ENCODE measurements at regions not wholly inside any gene's neighbourhood (a gene's known extent, or its start where the extent isn't known, plus 50 kb on each side); places are given as distances from the start of the nearest gene placed in this dataset.

DNA sequence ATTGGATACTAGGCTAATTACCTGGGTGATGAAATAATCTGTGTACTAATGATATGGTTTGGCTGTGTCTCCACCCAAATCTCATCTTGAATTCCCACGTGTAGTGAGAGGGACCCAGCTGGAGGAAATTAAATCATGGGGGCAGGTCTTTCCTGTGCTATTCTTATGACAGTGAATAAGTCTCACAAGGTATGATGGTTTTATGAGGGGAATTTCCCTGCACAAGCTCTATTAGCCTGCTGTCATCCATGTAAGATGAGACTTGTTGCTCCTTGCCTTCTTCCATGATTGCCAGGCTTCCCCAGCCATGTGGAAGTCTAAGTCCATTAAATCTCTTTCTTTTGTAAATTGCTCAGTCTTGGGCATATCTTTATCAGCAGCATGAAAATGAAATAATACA, 394.1 kb upstream of the SYT4 start:
- FAIRE-seq = no peak

DNA sequence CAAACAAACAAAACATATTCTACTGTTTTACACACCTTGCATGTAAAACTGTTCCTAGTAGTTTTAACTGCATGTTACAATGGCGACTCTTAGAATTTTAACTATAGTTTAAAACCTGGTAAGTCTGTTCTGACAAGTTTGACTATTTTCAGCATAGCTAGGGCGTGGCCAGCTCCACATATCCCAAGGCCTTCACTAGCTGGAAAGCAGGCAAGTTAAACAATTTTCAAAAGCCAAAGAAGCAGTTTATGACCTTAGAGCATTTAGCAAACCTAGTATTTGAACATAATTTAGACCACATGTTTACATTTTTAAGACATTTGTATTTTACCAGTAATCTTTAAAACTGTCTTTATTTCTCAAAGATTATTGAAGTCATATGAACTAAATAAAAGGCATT, 402.8 kb upstream of the SYT4 start:
- no peaks in the 10 kb centered on the region for H3K27me3 ChIP-seq (ENCODE audit: insufficient read depth, low read length)
- Mint-ChIP-seq H3K27me3 (ENCODE audit: low read depth, unreplicated experiment) (no peaks in the 10 kb centered on the region), H3K4me3 (ENCODE audit: unreplicated experiment) (no peak overlapping the region), H3K36me3 (ENCODE audit: low read depth, unreplicated experiment) (no peaks in the 10 kb centered on the region), H3K27ac (ENCODE audit: unreplicated experiment) (no peak overlapping the region), H3K9me3 (ENCODE audit: unreplicated experiment) (peaks cover 7% of the 10 kb centered on the region), H3K4me1 (ENCODE audit: low read depth, unreplicated experiment) (peaks cover 4% of the 10 kb centered on the region)
- H3K9ac ChIP-seq (ENCODE audit: low read length) = no peak overlapping the region
- FAIRE-seq (no peak), DNase-seq (ENCODE audit: low read depth) (no peak)
- no peak for TF ChIP-seq EZH2 (IDR thresholded peaks at IDR 0.05; ENCODE audit: insufficient read depth, low read length)
- TF ChIP-seq, protein P1, sequence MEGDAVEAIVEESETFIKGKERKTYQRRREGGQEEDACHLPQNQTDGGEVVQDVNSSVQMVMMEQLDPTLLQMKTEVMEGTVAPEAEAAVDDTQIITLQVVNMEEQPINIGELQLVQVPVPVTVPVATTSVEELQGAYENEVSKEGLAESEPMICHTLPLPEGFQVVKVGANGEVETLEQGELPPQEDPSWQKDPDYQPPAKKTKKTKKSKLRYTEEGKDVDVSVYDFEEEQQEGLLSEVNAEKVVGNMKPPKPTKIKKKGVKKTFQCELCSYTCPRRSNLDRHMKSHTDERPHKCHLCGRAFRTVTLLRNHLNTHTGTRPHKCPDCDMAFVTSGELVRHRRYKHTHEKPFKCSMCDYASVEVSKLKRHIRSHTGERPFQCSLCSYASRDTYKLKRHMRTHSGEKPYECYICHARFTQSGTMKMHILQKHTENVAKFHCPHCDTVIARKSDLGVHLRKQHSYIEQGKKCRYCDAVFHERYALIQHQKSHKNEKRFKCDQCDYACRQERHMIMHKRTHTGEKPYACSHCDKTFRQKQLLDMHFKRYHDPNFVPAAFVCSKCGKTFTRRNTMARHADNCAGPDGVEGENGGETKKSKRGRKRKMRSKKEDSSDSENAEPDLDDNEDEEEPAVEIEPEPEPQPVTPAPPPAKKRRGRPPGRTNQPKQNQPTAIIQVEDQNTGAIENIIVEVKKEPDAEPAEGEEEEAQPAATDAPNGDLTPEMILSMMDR (IDR thresholded peaks at IDR 0.05; ENCODE audit: insufficient read depth, low read depth, low read length) = no peak
- H3K4me1 ChIP-seq (ENCODE audit: insufficient read depth, low read length) = no peaks in the 10 kb centered on the region
- no peaks in the 10 kb centered on the region for H4K20me1 ChIP-seq (ENCODE audit: insufficient read depth, low read length)
- H3K9me3 ChIP-seq (ENCODE audit: insufficient read depth, low read depth, low read length) = no peaks in the 10 kb centered on the region
- no peak overlapping the region for H3K4me2 ChIP-seq (ENCODE audit: low read length)
- H3K79me2 ChIP-seq (ENCODE audit: insufficient read depth, low read length) = no peaks in the 10 kb centered on the region
- H3K4me3 ChIP-seq (ENCODE audit: insufficient read depth, low read depth, low read length) = no peak overlapping the region
- no peak overlapping the region for H3K27ac ChIP-seq (ENCODE audit: low read depth, low read length)
- H3K36me3 ChIP-seq (ENCODE audit: insufficient read depth, low read length) = no peaks in the 10 kb centered on the region
- H2AFZ ChIP-seq (ENCODE audit: low read depth, low read length) = no peak overlapping the region

More for the DNA sequence above, 394.1 kb upstream of the SYT4 start:
- H3K27me3 ChIP-seq (ENCODE audit: insufficient read depth, low read length) = no peaks in the 10 kb centered on the region
- no peaks in the 10 kb centered on the region for H4K20me1 ChIP-seq (ENCODE audit: insufficient read depth, low read length)
- peaks cover 2% of the 10 kb centered on the region for H3K9me3 Mint-ChIP-seq (ENCODE audit: unreplicated experiment)
- no peaks in the 10 kb centered on the region for H3K27me3 Mint-ChIP-seq (ENCODE audit: low read depth, unreplicated experiment)
- H3K9me3 ChIP-seq (ENCODE audit: insufficient read depth, low read depth, low read length) = no peaks in the 10 kb centered on the region
- H3K9ac ChIP-seq (ENCODE audit: low read length) = no peak overlapping the region
- H3K27ac Mint-ChIP-seq (ENCODE audit: unreplicated experiment) = no peak overlapping the region
- no peak overlapping the region for H2AFZ ChIP-seq (ENCODE audit: low read depth, low read length)
- no peak overlapping the region for H3K4me3 Mint-ChIP-seq (ENCODE audit: unreplicated experiment)
- H3K4me2 ChIP-seq (ENCODE audit: low read length) = no peak overlapping the region
- TF ChIP-seq, protein P1 (IDR thresholded peaks at IDR 0.05; ENCODE audit: insufficient read depth, low read depth, low read length) = no peak
- no peak for TF ChIP-seq EZH2 (IDR thresholded peaks at IDR 0.05; ENCODE audit: insufficient read depth, low read length)
- H3K27ac ChIP-seq (ENCODE audit: low read depth, low read length) = no peak overlapping the region
- no peaks in the 10 kb centered on the region for H3K4me1 Mint-ChIP-seq (ENCODE audit: low read depth, unreplicated experiment)
- H3K4me3 ChIP-seq (ENCODE audit: insufficient read depth, low read depth, low read length) = no peak overlapping the region
- no peaks in the 10 kb centered on the region for H3K36me3 Mint-ChIP-seq (ENCODE audit: low read depth, unreplicated experiment)
- no peaks in the 10 kb centered on the region for H3K79me2 ChIP-seq (ENCODE audit: insufficient read depth, low read length)
- H3K36me3 ChIP-seq (ENCODE audit: insufficient read depth, low read length) = no peaks in the 10 kb centered on the region
- DNase-seq (ENCODE audit: low read depth) = no peak
- no peaks in the 10 kb centered on the region for H3K4me1 ChIP-seq (ENCODE audit: insufficient read depth, low read length)

- DNase-seq (ENCODE audit: low read depth) = no peak
- H3K27me3 Mint-ChIP-seq (ENCODE audit: low read depth, unreplicated experiment) = no peaks in the 10 kb centered on the region
- no peaks in the 10 kb centered on the region for H3K4me1 ChIP-seq (ENCODE audit: insufficient read depth, low read length)
- peaks cover 7% of the 10 kb centered on the region for H3K9me3 Mint-ChIP-seq (ENCODE audit: unreplicated experiment)
- H3K4me2 ChIP-seq (ENCODE audit: low read length) = no peak overlapping the region
- no peaks in the 10 kb centered on the region for H3K36me3 ChIP-seq (ENCODE audit: insufficient read depth, low read length)
- H3K9me3 ChIP-seq (ENCODE audit: insufficient read depth, low read depth, low read length) = no peaks in the 10 kb centered on the region
- no peak overlapping the region for H3K27ac ChIP-seq (ENCODE audit: low read depth, low read length)
- H3K9ac ChIP-seq (ENCODE audit: low read length) = no peak overlapping the region
- H2AFZ ChIP-seq (ENCODE audit: low read depth, low read length) = no peak overlapping the region
- no peaks in the 10 kb centered on the region for H3K79me2 ChIP-seq (ENCODE audit: insufficient read depth, low read length)
- FAIRE-seq = no peak
- TF ChIP-seq, protein P1 (IDR thresholded peaks at IDR 0.05; ENCODE audit: insufficient read depth, low read depth, low read length) = no peak
- TF ChIP-seq EZH2 (IDR thresholded peaks at IDR 0.05; ENCODE audit: insufficient read depth, low read length) = no peak
- no peaks in the 10 kb centered on the region for H4K20me1 ChIP-seq (ENCODE audit: insufficient read depth, low read length)
- no peak overlapping the region for H3K4me3 ChIP-seq (ENCODE audit: insufficient read depth, low read depth, low read length)
- no peaks in the 10 kb centered on the region for H3K36me3 Mint-ChIP-seq (ENCODE audit: low read depth, unreplicated experiment)
- no peak overlapping the region for H3K4me3 Mint-ChIP-seq (ENCODE audit: unreplicated experiment)
- no peaks in the 10 kb centered on the region for H3K27me3 ChIP-seq (ENCODE audit: insufficient read depth, low read length)
- peak overlapping the region; percentile 6 for H3K27ac Mint-ChIP-seq (ENCODE audit: unreplicated experiment)
- H3K4me1 Mint-ChIP-seq (ENCODE audit: low read depth, unreplicated experiment) = peaks cover 4% of the 10 kb centered on the region
Observed at GRCh38 chr18:43681661-43682060, 404.4 kb upstream of the SYT4 start.
